ENCODE measurements at regions not wholly inside any gene's neighbourhood (a gene's known extent, or its start where the extent isn't known, plus 50 kb on each side); places are given as distances from the start of the nearest gene placed in this dataset.

DNA sequence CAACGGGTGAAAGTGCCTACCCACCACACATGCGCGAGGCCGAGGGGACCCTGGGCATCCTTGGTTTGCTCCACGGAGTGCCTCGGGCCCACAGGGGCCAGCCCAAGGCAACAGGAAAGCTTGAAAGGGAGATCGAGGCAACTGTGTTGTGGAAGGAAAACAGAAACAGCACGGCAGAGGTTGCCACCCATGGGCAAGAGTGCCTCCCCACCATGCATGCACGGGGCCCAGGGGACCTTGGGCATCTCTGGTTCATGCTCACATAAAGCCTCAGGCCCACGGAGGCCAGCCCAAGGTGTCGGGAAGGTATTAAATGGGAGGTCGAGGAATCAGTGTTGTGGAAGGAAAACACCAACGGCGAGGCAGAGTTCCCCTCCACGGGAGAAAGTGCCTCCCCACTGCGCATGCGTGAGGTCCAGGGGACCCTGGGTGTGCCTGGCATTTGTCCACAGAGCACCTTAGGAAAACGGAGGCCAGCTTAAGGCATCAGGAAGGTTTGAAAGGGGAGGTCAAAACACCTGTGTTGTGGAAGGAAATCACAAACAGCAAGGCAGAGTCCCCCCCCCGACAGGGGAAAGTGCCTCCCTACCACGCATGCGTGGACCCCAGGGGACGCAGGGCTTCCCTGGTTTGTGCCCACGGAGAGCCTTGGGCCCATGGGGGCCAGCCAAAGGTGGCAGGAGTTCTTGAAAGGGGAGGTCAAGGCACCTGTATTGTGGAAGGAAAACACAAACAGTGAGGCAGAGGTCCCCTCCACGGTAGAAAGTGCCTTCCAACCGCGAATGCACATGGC is 367.3 kb downstream of the ALG10 start:
- ATAC-seq: no peak
- BruUV-seq (replicated peaks): no TSS peak
- H3K4me1 ChIP-seq (ENCODE audit: insufficient read depth, low read length): no peaks in the 10 kb centered on the region

More for the DNA sequence above, 367.3 kb downstream of the ALG10 start:
- FAIRE-seq: no peak
- DNase-seq (ENCODE audit: low spot score): no peak
- in situ Hi-C loops (cut with HindIII; ENCODE audit: extremely low pct_ligation_motif_present, low pct_unique_long_range_greater_than_20kb): no loop called here
- Histone ChIP-seq H3K4me3 (replicated peaks in 1 of 3; ENCODE audit: insufficient read depth in 1 of 3, low read depth in 2 of 3, low read length in 3 of 3) (no peak overlapping the region), H3K36me3 (replicated peaks in 1 of 2; ENCODE audit: control insufficient read depth in 1 of 2, insufficient read depth in 2 of 2, low read length in 2 of 2) (no peaks in the 10 kb centered on the region), H4K20me1 (ENCODE audit: insufficient read depth, low read length) (no peaks in the 10 kb centered on the region), H3K9me3 (ENCODE audit: low read length) (no peaks in the 10 kb centered on the region), H3K79me2 (ENCODE audit: insufficient read depth, low read length) (no peaks in the 10 kb centered on the region), H3K27me3 (ENCODE audit: control insufficient read depth in 1 of 2, insufficient read depth in 2 of 2, low read length in 2 of 2) (peaks cover 3 to 14% of the 10 kb centered on the region in 2 experiments; a peak in 3 of 5 replicates), H3K4me2 (ENCODE audit: low read depth, low read length) (no peak overlapping the region), H3K9ac (ENCODE audit: insufficient read depth, low read depth, low read length) (no peak overlapping the region), H2AFZ (ENCODE audit: low read length) (no peak overlapping the region), H3K27ac (ENCODE audit: extremely low read length, insufficient read depth, low read length) (no peak overlapping the region)
- WGBS (ENCODE audit: low lambda C conversion rate): 7% methylated on average over 23 of the region's 26 CpGs
- ChIA-PET CTCF (ENCODE audit: low intra/inter-chr PET ratio, low total read pairs) (no interaction called here), POLR2A (no interaction called here)
- no peak for TF ChIP-seq ZBTB25 (CRISPR knock-in tag; IDR thresholded peaks at IDR 0.05)
- no peak for TF ChIP-seq ZNF430 (CRISPR knock-in tag; IDR thresholded peaks at IDR 0.05)
- no peak for TF ChIP-seq ZNF788 (CRISPR knock-in tag; IDR thresholded peaks at IDR 0.05; ENCODE audit: borderline replicate concordance)
- TF ChIP-seq EED (CRISPR knock-in tag; IDR thresholded peaks at IDR 0.05): no peak
- TF ChIP-seq NFE2L1 (CRISPR knock-in tag; IDR thresholded peaks at IDR 0.05; ENCODE audit: borderline replicate concordance): no peak
- TF ChIP-seq, protein P1, sequence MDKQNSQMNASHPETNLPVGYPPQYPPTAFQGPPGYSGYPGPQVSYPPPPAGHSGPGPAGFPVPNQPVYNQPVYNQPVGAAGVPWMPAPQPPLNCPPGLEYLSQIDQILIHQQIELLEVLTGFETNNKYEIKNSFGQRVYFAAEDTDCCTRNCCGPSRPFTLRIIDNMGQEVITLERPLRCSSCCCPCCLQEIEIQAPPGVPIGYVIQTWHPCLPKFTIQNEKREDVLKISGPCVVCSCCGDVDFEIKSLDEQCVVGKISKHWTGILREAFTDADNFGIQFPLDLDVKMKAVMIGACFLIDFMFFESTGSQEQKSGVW (CRISPR knock-in tag; IDR thresholded peaks at IDR 0.05; ENCODE audit: borderline replicate concordance): no peak
- TF ChIP-seq ZNF644 (CRISPR knock-in tag; IDR thresholded peaks at IDR 0.05; ENCODE audit: low read depth): no peak
- no peak for TF ChIP-seq ZNF232 (CRISPR knock-in tag; IDR thresholded peaks at IDR 0.05; ENCODE audit: borderline replicate concordance)
- no peak for TF ChIP-seq U2AF1 (optimal IDR thresholded peaks at IDR 0.05; ENCODE audit: low read depth, low read length)
- no peak for TF ChIP-seq ZNF30 (CRISPR knock-in tag; IDR thresholded peaks at IDR 0.05)
- no peak for TF ChIP-seq KDM6A (CRISPR knock-in tag; IDR thresholded peaks at IDR 0.05; ENCODE audit: low read depth)
- no peak for TF ChIP-seq ZNF543 (CRISPR knock-in tag; IDR thresholded peaks at IDR 0.05)
- no peak for TF ChIP-seq HNRNPUL1 (IDR thresholded peaks at IDR 0.05; ENCODE audit: low read depth, low read length)
- intact Hi-C loops (cut with micrococcal nuclease; ENCODE audit: unreplicated experiment): no loop called here

Data from HepG2 (cell line).